DMS114 treated with DMSO at 0.1 percent for 48 hours (cell line): ENCODE measurements at regions not wholly inside any gene's neighbourhood (a gene's known extent, or its start where the extent isn't known, plus 50 kb on each side); places are given as distances from the start of the nearest gene placed in this dataset.
A peak's percentile ranks its signal among the peaks of the same experiment; 100 is the strongest.
"Not testable (repeated sequence)": the region's sequence is repeated elsewhere in the genome, so short reads cannot be mapped to it uniquely, and the experiment has no call there.

Experiments
- DNase-seq: peaks from one replicate; lab custom pipeline; 2025; ENCODE audit not compliant: unreplicated experiment; lab: John Stamatoyannopoulos, UW

GRCh38 chr1:148386617-148387016 is 96.5 kb downstream of the PPIAL4G start:
- DNase-seq, result no peak

GRCh38 chr1:148386031-148386398 is 97.1 kb downstream of the PPIAL4G start:
- DNase-seq, result not testable (repeated sequence)

GRCh38 chr1:148385371-148386030 is 97.6 kb downstream of the PPIAL4G start:
- DNase-seq, result no peak

GRCh38 chr1:148383966-148384365 is 99.1 kb downstream of the PPIAL4G start:
- DNase-seq, result no peak

GRCh38 chr1:148379697-148380096 is 103.4 kb downstream of the PPIAL4G start:
- no peak for DNase-seq

- no peak for DNase-seq
Measured at GRCh38 chr1:148379170-148379500, 104.0 kb downstream of the PPIAL4G start.

- not testable (repeated sequence) for DNase-seq
Measured at GRCh38 chr1:148377992-148378391, 105.1 kb downstream of the PPIAL4G start.

GRCh38 chr1:148377045-148377444 is 106.1 kb downstream of the PPIAL4G start:
- not testable (repeated sequence) for DNase-seq

- DNase-seq, result no peak
Measured at GRCh38 chr1:148374101-148374500, 109.0 kb downstream of the PPIAL4G start.

- DNase-seq, result no peak
Measured at GRCh38 chr1:148373192-148373925, 109.7 kb downstream of the PPIAL4G start.

GRCh38 chr1:148372731-148373130 is 110.4 kb downstream of the PPIAL4G start:
- DNase-seq, result no peak

GRCh38 chr1:148372051-148372726 is 110.9 kb downstream of the PPIAL4G start:
- not testable (repeated sequence) for DNase-seq

GRCh38 chr1:148371551-148371994 is 111.5 kb downstream of the PPIAL4G start:
- peak; percentile 58 for DNase-seq

- DNase-seq, result not testable (repeated sequence)
Measured at GRCh38 chr1:148370661-148371060, 112.4 kb downstream of the PPIAL4G start.

- DNase-seq, result no peak
Measured at GRCh38 chr1:148367596-148367995, 115.5 kb downstream of the PPIAL4G start.

- DNase-seq, result not testable (repeated sequence)
Measured at GRCh38 chr1:148366136-148366753, 116.9 kb downstream of the PPIAL4G start.

GRCh38 chr1:148365151-148365550 is 118.0 kb downstream of the PPIAL4G start:
- not testable (repeated sequence) for DNase-seq

GRCh38 chr1:148363979-148364378 is 119.1 kb downstream of the PPIAL4G start:
- DNase-seq, result not testable (repeated sequence)

GRCh38 chr1:148363439-148363810 is 119.7 kb downstream of the PPIAL4G start:
- DNase-seq, result no peak

GRCh38 chr1:148362626-148363438 is 120.3 kb downstream of the PPIAL4G start:
- DNase-seq, result no peak

- DNase-seq, result no peak
Measured at GRCh38 chr1:148362216-148362611, 120.9 kb downstream of the PPIAL4G start.
